ENCODE measurements at regions not wholly inside any gene's neighbourhood (a gene's known extent, or its start where the extent isn't known, plus 50 kb on each side); places are given as distances from the start of the nearest gene placed in this dataset.

DNA sequence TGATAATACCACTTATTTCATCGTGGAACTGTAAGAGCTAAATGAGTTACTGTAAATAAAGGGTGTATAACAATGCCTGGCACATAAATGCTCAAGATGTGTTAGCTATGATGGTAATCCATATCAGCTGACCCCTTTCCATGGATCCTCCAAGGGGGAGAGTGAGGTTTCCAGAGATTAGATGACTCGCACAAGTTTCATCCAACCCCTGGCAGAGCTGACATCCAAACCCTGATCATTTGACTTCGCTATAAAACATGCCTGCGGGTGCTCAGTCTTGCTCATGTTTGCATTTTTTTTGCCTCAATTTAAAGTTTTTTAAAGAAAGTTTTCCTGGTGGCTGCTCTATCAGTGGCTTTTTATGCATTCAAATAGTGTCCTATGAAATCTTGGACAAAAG, 145.7 kb upstream of the SMIM23 start:
- no peak for DNase-seq
- Histone ChIP-seq H3K9me3 (no peaks in the 10 kb centered on the region), H3K27ac (peak overlapping the region; percentile 56 to 89 (median 84)), H3K27me3 (no peaks in the 10 kb centered on the region), H3K4me3 (no peak overlapping the region), H3K36me3 (no peaks in the 10 kb centered on the region), H3K4me1 (peaks cover 0 to 37% (median 24%) of the 10 kb centered on the region in 9 donors)
- no peak for ATAC-seq
- intact Hi-C loops (cut with DNase I), result loop anchor here in 8 of 10 donors (1.0 to 10.0 kb wide), 8 partner anchors 97 to 265 kb away; no protein-coding TSS in a partner anchor
- WGBS, 2 donors, result 57 to 59% methylated on average over 4 of the region's 4 CpGs
- TF ChIP-seq, protein P1, sequence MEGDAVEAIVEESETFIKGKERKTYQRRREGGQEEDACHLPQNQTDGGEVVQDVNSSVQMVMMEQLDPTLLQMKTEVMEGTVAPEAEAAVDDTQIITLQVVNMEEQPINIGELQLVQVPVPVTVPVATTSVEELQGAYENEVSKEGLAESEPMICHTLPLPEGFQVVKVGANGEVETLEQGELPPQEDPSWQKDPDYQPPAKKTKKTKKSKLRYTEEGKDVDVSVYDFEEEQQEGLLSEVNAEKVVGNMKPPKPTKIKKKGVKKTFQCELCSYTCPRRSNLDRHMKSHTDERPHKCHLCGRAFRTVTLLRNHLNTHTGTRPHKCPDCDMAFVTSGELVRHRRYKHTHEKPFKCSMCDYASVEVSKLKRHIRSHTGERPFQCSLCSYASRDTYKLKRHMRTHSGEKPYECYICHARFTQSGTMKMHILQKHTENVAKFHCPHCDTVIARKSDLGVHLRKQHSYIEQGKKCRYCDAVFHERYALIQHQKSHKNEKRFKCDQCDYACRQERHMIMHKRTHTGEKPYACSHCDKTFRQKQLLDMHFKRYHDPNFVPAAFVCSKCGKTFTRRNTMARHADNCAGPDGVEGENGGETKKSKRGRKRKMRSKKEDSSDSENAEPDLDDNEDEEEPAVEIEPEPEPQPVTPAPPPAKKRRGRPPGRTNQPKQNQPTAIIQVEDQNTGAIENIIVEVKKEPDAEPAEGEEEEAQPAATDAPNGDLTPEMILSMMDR (IDR thresholded peaks at IDR 0.05), result no peak

DNA sequence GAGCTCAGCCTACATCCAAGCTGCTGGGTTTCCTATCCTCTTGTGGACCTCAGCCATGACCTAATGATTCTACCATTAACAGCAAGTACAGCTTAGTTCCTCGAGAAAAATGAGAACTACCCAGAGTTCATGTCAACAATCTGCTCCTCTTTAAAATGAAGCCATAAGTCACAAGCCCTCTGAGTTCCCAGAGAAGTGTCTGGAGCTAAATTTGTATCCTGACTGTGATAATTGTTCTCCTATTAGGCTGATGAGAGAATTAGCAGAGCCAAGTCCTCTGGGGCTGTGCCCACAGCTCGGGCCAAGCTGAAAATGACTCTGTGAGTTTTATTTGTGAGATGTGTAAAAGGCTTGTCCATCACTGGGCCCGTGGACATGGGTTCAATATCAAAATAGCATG, 145.1 kb upstream of the SMIM23 start:
- intact Hi-C loops (cut with DNase I), result loop anchor here in 5 of 10 donors (1.0 to 5.0 kb wide), 3 partner anchors 96 to 97 kb away; no protein-coding TSS in a partner anchor
- 21 to 24% methylated on average over 3 of the region's 3 CpGs for WGBS, 2 donors

DNA sequence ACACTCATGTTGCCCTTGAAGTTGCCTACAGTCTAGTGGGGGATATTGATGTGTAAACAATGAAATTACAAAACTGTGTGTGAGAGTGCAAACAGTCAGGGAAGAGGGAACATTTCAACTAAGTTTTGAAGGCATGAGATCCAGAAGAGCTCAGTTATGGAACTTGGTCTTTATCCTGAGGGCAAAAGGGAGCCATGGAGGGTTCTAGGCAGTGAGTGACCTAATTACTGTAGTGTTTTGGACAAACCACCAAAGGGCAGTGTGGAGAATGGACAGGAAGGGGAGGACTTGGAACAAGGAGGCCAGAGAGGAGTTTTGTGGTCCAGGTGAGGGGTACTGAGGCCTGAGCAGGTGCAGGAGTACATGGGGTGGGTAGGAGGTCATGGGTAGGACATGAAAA, 143.7 kb upstream of the SMIM23 start:
- H3K9me3 ChIP-seq, result no peaks in the 10 kb centered on the region
- TF ChIP-seq, protein P1 (IDR thresholded peaks at IDR 0.05), result no peak
- H3K27ac ChIP-seq, result peak overlapping the region in 2 of 10 donors; percentile 22 to 88
- DNase-seq, result no peak
- ATAC-seq, result no peak
- H3K4me3 ChIP-seq, result no peak overlapping the region
- H3K4me1 ChIP-seq, result peaks cover 0 to 32% (median 21%) of the 10 kb centered on the region in 9 donors
- H3K27me3 ChIP-seq, result no peaks in the 10 kb centered on the region
- no peaks in the 10 kb centered on the region for H3K36me3 ChIP-seq
- intact Hi-C loops (cut with DNase I), result loop anchor here in 4 of 10 donors (2.0 to 5.0 kb wide), 2 partner anchors 95 kb away; no protein-coding TSS in a partner anchor

More for the DNA sequence above, 145.1 kb upstream of the SMIM23 start:
- TF ChIP-seq, protein P1 (IDR thresholded peaks at IDR 0.05), result no peak
- Histone ChIP-seq H3K4me1 (peaks cover 0 to 36% (median 21%) of the 10 kb centered on the region in 9 donors), H3K4me3 (no peak overlapping the region), H3K27me3 (no peaks in the 10 kb centered on the region), H3K9me3 (no peaks in the 10 kb centered on the region), H3K36me3 (no peaks in the 10 kb centered on the region), H3K27ac (peak overlapping the region; percentile 56 to 89 (median 84))
- ATAC-seq (peak; percentile 73 to 93 (median 90)), DNase-seq (peak; percentile 49 to 50)

DNA sequence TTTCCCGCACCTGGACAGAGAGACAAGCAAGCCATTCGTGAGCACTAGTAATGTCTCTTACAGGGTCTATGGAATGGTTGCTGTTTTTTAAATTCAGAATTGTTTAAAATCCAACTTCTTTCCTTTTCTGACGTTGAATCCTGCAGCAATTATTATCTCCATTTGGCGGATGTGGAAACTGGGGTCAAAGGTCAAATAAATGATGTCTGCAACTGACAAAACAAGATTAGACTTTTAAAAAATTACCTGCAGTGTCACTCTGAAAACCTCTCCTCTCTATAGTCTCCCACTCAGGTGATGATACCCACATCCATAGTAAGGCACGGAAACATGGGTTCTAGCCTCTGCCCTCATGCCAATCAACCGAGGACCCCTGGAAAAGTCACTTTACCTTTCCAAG, 142.7 kb upstream of the SMIM23 start:
- Histone ChIP-seq H3K4me3 (no peak overlapping the region), H3K27ac (no peak overlapping the region), H3K36me3 (no peaks in the 10 kb centered on the region), H3K9me3 (no peaks in the 10 kb centered on the region), H3K4me1 (peaks cover 0 to 37% (median 21%) of the 10 kb centered on the region in 9 donors), H3K27me3 (no peaks in the 10 kb centered on the region)
- TF ChIP-seq, protein P1 (IDR thresholded peaks at IDR 0.05), result no peak
- WGBS, 2 donors, result 83 to 84% methylated on average over 6 of the region's 6 CpGs
- no peak for DNase-seq
- intact Hi-C loops (cut with DNase I), result loop anchor here in 3 of 10 donors (5.0 kb wide), 1 partner anchor 94 kb away; no protein-coding TSS in a partner anchor
- ATAC-seq, result no peak
